NT2/D1 (cell line): ENCODE measurements at regions not wholly inside any gene's neighbourhood (a gene's known extent, or its start where the extent isn't known, plus 50 kb on each side); places are given as distances from the start of the nearest gene placed in this dataset.

ENCODE experiments used
- YY1 ChIP-seq: IDR thresholded peaks from 2 replicates; pipeline ENCODE4 v1.6.1; 2011; ENCODE audit not compliant: insufficient read length, insufficient read depth
- ZNF274 ChIP-seq: IDR thresholded peaks from 2 replicates; pipeline ENCODE4 v1.6.1; 2011; ENCODE audit warnings: mild to moderate bottlenecking, low read depth, low read length

GRCh38 chr22:27152033-27152432, 494.6 kb downstream of the MIAT start:
- TF ChIP-seq YY1 (no peak), ZNF274 (no peak)
